Hepatocyte (in vitro differentiated cells): ENCODE measurements at regions not wholly inside any gene's neighbourhood (a gene's known extent, or its start where the extent isn't known, plus 50 kb on each side); places are given as distances from the start of the nearest gene placed in this dataset.
A peak's percentile ranks its signal among the peaks of the same experiment; 100 is the strongest.

Experiments used
- DNase-seq: peaks from one replicate; pipeline ENCODE4 v3.0.0-alpha.2; 2016; ENCODE audit warnings: low spot score
- H2AFZ ChIP-seq: fragments of 200-600 bp; sonication (generic); 2 replicates; pipeline ENCODE4 v1.6.0; 2016; ENCODE audit warnings: antibody characterized with exemption, mild to moderate bottlenecking
- H3K27ac ChIP-seq: fragments of 200-600 bp; sonication (generic); 2 replicates; pipeline ENCODE4 v1.5.1; 2016; ENCODE audit warnings: mild to moderate bottlenecking
- H3K27me3 ChIP-seq: fragments of 200-600 bp; sonication (generic); 2 replicates; pipeline ENCODE4 v1.6.1; 2016
- H3K36me3 ChIP-seq: fragments of 200-600 bp; sonication (generic); replicated peaks from 2 replicates; pipeline ENCODE4 v1.5.1; 2016; ENCODE audit warnings: low read depth; ENCODE audit not compliant: insufficient read depth
- H3K4me1 ChIP-seq: fragments of 200-600 bp; sonication (generic); 2 replicates; pipeline ENCODE4 v1.5.1; 2016; ENCODE audit warnings: mild to moderate bottlenecking, moderate library complexity; ENCODE audit not compliant: insufficient read depth
- H3K4me2 ChIP-seq: fragments of 200-600 bp; sonication (generic); 2 replicates; pipeline ENCODE4 v1.6.0; 2016
- H3K4me3 ChIP-seq: fragments of 200-600 bp; sonication (generic); 2 replicates; pipeline ENCODE4 v1.5.1; 2016; ENCODE audit warnings: mild to moderate bottlenecking
- H3K79me2 ChIP-seq: fragments of 200-600 bp; sonication (generic); 2 replicates; pipeline ENCODE4 v1.6.0; 2017; ENCODE audit warnings: mild to moderate bottlenecking
- H3K9me2 ChIP-seq: fragments of 200-600 bp; sonication (generic); replicated peaks from 2 replicates; pipeline ENCODE4 v1.6.0; 2017; ENCODE audit warnings: mild to moderate bottlenecking; ENCODE audit not compliant: insufficient read depth
- H3K9me3 ChIP-seq: fragments of 200-600 bp; sonication (generic); 2 replicates; pipeline ENCODE4 v1.5.1; 2016; ENCODE audit warnings: low read depth, mild to moderate bottlenecking
- H4K20me1 ChIP-seq: fragments of 200-600 bp; sonication (generic); 2 replicates; pipeline ENCODE4 v1.6.0; 2016; ENCODE audit warnings: mild to moderate bottlenecking; ENCODE audit not compliant: insufficient read depth, poor library complexity, severe bottlenecking
- CTCF ChIP-seq: fragments of 200-600 bp; sonication (generic); IDR thresholded peaks from 2 replicates; pipeline ENCODE4 v1.5.1; 2016; ENCODE audit warnings: antibody characterized with exemption, mild to moderate bottlenecking; ENCODE audit not compliant: poor library complexity
- EZH2 ChIP-seq: fragments of 200-600 bp; sonication (generic); IDR thresholded peaks from 2 replicates; pipeline ENCODE4 v1.6.1; 2016; ENCODE audit warnings: antibody characterized with exemption, mild to moderate bottlenecking, borderline replicate concordance
- EZH2phosphoT487 ChIP-seq: fragments of 200-600 bp; sonication (generic); IDR thresholded peaks from one replicate; pipeline ENCODE4 v1.6.1; 2018; ENCODE audit warnings: antibody characterized with exemption, mild to moderate bottlenecking, low read depth, moderate library complexity; ENCODE audit not compliant: unreplicated experiment, severe bottlenecking
- WGBS: methylation state at CpG from one replicate; pipeline ENCODE4 v1.1.6; 2016; ENCODE audit warnings: low lambda C conversion rate; ENCODE audit errors: missing lambda C conversion rate; 5-methylcytosine and 5-hydroxymethylcytosine counted together

DNA sequence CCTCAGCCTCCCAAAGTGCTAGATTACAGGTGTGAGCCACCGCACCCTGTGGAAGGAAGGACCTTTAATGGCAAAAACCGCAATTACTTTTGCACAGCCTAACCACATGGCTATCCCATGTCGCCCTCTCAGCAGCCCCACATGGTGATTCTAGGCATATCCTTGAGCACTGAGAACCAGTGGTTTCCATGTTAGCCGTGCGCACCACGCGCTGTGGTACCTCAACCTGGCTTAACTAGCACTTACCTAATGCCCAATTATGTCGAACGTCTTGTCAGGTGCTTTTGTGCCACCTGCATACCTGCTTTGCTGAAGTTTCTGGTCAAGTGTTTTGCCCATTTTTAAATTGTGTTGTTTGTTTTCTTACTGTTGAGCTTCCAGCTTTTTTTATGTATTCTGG, 697.9 kb downstream of the BRD1 start:
- no peak overlapping the region for H3K27ac ChIP-seq

GRCh38 chr22:49128874-49129273, 698.8 kb downstream of the BRD1 start:
- 97% methylated on average over 9 of the region's 9 CpGs for WGBS
- H3K4me1 ChIP-seq = no peaks in the 10 kb centered on the region
- TF ChIP-seq EZH2 = no peak
- no peak for TF ChIP-seq CTCF
- TF ChIP-seq EZH2phosphoT487 = no peak

More for the DNA sequence above, 697.9 kb downstream of the BRD1 start:
- Histone ChIP-seq H3K79me2 (no peaks in the 10 kb centered on the region), H4K20me1 (no peaks in the 10 kb centered on the region), H3K4me1 (no peaks in the 10 kb centered on the region), H3K27me3 (no peaks in the 10 kb centered on the region), H3K36me3 (no peaks in the 10 kb centered on the region), H3K4me3 (no peak overlapping the region), H3K9me2 (no peaks in the 10 kb centered on the region), H3K4me2 (no peak overlapping the region), H3K9me3 (no peaks in the 10 kb centered on the region), H2AFZ (no peak overlapping the region)
- 97% methylated on average over 9 of the region's 9 CpGs for WGBS
- TF ChIP-seq EZH2phosphoT487 (no peak), EZH2 (no peak), CTCF (no peak)
- no peak for DNase-seq

DNA sequence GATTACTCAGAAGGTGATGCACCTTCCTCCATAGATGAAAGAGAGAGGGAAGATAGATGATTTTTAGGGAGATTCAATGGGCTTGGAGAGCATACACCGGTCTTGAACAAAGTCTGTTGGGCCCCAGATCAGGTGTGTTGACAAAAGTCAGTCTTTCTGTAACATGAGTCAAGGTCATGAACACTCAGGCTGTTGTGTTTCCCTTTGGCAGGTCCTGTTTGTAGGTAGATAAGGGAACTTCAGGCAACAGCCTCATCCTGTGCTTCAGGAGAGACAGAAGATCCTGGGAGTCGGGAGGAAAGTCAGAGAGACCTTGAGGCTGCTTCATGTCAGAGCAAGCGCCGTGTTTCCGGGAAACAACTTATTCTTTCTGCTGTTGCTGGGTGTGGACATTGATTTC, 703.1 kb downstream of the BRD1 start:
- no peak for TF ChIP-seq EZH2phosphoT487
- H3K9me2 ChIP-seq = no peaks in the 10 kb centered on the region

More at GRCh38 chr22:49128874-49129273, 698.8 kb downstream of the BRD1 start:
- no peak overlapping the region for H3K4me2 ChIP-seq
- H3K36me3 ChIP-seq = no peaks in the 10 kb centered on the region
- H3K9me2 ChIP-seq = no peaks in the 10 kb centered on the region
- H3K79me2 ChIP-seq = no peaks in the 10 kb centered on the region
- no peak overlapping the region for H3K27ac ChIP-seq
- H2AFZ ChIP-seq = no peak overlapping the region
- no peak overlapping the region for H3K4me3 ChIP-seq
- DNase-seq = no peak
- H3K27me3 ChIP-seq = no peaks in the 10 kb centered on the region
- no peaks in the 10 kb centered on the region for H4K20me1 ChIP-seq
- no peaks in the 10 kb centered on the region for H3K9me3 ChIP-seq

GRCh38 chr22:49123621-49124192, 704.0 kb downstream of the BRD1 start:
- TF ChIP-seq EZH2 (no peak), CTCF (no peak), EZH2phosphoT487 (no peak)
- no peaks in the 10 kb centered on the region for H3K9me3 ChIP-seq
- H3K27ac ChIP-seq = no peak overlapping the region
- 89% methylated on average over 11 of the region's 11 CpGs for WGBS
- H3K79me2 ChIP-seq = no peaks in the 10 kb centered on the region
- H3K4me1 ChIP-seq = peaks cover 2% of the 10 kb centered on the region
- no peak overlapping the region for H2AFZ ChIP-seq
- H3K4me3 ChIP-seq = no peak overlapping the region
- no peak overlapping the region for H3K4me2 ChIP-seq
- no peaks in the 10 kb centered on the region for H3K36me3 ChIP-seq
- no peak for DNase-seq
- H3K9me2 ChIP-seq = no peaks in the 10 kb centered on the region
- H3K27me3 ChIP-seq = no peaks in the 10 kb centered on the region
- H4K20me1 ChIP-seq = no peaks in the 10 kb centered on the region

More for the DNA sequence above, 703.1 kb downstream of the BRD1 start:
- Histone ChIP-seq H3K79me2 (no peaks in the 10 kb centered on the region), H3K27ac (no peak overlapping the region), H2AFZ (no peak overlapping the region), H3K36me3 (no peaks in the 10 kb centered on the region), H3K4me1 (no peaks in the 10 kb centered on the region), H4K20me1 (no peaks in the 10 kb centered on the region), H3K9me3 (no peaks in the 10 kb centered on the region), H3K4me2 (peak overlapping the region; percentile 14), H3K4me3 (no peak overlapping the region), H3K27me3 (no peaks in the 10 kb centered on the region)
- DNase-seq = peak; percentile 28
- 68% methylated on average over 5 of the region's 5 CpGs for WGBS
